GM18519 (cell line): ENCODE measurements at regions not wholly inside any gene's neighbourhood (a gene's known extent, or its start where the extent isn't known, plus 50 kb on each side); places are given as distances from the start of the nearest gene placed in this dataset.
"Not testable (repeated sequence)": the region's sequence is repeated elsewhere in the genome, so short reads cannot be mapped to it uniquely, and the experiment has no call there.

Experiments used
- ATAC-seq: cut with Tn5 transposase; IDR thresholded peaks from one replicate; pipeline ENCODE4 v1.9.1; 2021; ENCODE audit warnings: mild to moderate bottlenecking, moderate library complexity; ENCODE audit not compliant: unreplicated experiment, low FRiP score

DNA sequence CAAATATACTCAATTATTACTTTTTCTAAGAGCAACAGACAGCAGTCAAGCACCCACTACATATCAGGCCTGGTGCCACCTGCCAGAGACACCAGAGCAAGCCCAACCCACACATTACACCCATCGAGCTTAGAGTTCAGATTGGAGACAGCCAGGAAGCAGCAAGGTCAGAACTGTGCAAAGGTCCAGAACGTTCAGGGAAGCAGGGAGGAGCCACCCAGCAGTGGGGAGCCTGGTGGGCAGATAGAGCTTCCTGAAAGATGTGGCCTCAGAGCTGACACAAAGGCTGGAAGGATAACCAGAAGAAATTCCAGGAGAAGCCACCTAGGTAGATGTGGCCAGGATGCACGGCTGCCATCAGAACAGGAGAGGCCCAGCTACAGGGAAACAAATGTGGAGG, 440.5 kb upstream of the ID2 start:
- ATAC-seq, result no peak

DNA sequence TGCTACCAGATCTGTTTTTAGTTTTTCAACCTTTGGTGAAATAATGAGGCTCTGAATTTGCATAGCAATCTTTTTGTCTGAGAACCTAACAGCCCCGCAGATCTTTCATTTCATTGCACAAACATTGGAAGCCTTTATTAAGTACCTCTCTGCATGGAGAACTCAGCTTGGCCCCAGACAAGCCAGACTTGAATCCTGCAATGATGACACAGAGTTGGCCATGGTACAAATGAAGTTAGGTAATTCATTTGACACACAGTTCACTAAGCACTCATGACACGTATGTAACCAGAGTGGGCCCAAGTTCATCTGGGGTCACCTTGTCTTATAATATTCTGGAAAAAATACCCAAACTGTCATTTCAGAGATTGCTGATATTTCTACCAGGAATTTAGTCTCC, 439.1 kb upstream of the ID2 start:
- ATAC-seq, result no peak

DNA sequence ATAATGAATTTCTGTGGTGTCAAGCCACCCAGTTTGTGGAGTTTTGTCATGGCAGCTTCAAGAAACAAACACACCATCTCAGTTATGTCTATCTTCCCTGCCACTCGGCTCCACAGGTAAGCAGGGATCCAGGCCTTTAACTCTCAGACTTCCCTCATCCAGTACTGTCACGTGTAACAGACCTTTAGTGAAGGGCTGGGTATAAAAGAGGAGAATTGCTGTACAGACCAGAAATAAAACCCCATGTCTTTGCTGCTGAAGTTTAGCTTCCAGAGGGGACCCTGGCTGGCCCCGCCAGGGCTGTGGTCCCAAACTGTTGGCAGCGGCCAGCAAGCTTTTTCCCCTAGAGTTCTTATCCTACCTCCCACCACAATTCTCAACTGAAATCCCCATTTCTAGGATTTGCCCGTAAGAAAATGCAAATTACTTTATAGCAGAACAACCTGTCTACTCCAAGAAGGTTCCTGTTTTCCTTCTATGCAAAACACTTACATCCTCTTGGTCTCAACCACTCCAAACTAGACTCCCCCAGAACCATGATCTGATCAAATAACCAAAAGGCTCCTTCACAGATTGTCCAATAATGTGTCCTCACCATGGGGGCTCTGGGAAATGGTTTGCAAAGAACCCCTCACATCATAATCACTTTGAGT, 438.0 kb upstream of the ID2 start:
- no peak for ATAC-seq

DNA sequence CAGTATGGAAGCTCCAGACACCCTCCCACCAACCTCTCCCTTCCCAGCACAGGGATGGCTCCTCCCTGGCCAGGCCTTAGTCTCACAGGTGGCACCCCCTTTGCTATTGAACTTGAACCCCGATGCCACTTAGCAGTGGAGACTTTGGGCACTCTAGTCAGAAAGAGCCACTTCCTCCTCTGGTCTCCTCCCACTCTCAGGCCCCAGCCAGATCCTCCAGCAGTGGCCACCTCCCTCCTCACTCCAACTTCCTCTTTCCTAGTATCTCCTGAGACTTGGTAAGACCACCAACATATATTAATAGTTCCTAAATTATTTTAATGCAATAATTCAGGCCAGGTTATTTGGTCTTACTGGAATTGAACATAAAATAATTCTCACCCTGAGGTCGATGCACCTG, 437.2 kb upstream of the ID2 start:
- ATAC-seq, result no peak

DNA sequence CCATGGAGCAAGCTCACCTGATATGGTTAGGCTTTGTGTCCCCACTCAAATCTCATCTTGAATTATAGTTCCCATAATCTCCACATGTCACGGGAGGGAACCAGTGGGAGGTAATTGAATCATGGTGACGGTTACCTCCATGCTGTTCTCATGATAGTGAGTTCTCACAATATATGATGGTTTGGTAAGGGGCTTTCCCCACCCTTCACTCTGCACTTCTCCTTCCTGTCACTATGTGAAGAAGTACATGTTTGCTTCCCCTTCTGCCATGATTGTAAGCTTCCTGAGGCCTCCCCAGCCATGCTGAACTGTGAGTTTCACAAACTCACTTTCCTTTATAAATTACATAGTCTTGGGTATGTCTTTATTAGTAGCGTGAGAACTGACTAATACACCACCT, 435.7 kb upstream of the ID2 start:
- no peak for ATAC-seq

DNA sequence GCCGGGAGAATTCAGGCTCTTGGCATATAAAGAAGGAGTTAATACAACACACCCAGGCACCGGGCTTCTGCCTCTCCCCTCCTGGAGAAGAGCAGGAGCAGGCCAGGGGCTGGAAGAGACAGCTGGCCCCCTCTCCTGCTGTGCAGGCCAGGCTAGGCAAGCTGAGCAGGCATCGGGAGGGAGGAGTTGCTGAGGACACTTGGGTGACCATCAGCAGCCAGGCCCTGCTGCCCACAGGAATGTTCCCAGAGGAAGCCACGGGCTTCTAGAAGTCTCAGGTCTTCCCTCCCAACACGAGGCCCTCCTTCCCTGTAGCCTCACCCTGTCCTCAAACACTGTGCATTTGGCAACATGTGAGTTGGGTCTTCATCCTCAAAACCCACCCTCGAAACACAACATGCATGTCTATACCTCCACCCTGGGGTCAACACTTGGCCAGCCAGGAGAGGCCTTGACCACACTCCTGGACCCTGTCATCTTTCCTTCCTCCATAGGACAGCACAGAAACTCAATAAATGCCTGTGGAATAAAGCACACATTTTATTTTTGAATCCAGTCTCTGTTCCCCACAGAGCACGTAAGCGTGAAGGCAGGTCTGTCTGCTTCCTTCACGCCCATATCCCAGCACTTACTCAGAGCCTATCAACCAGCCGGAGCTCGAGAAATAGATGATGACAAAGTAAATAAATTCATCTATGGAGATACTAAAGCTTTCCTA, 433.8 kb upstream of the ID2 start:
- ATAC-seq, result no peak

DNA sequence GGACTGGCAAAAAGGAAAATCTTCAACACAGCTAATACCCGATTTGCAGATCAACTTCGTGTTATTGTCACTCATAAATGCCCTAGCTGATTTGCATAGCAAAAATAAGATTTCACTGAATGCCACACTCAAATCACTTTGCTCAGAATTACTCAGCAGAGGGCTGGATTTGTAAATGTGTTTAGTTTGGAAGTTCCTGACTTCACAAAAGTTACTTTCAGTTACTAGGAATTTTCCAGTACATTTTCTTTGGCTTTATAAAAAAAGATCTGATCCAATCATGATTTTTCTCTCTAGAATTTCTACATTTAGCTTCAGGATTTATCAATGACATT, 433.3 kb upstream of the ID2 start:
- ATAC-seq, result no peak

DNA sequence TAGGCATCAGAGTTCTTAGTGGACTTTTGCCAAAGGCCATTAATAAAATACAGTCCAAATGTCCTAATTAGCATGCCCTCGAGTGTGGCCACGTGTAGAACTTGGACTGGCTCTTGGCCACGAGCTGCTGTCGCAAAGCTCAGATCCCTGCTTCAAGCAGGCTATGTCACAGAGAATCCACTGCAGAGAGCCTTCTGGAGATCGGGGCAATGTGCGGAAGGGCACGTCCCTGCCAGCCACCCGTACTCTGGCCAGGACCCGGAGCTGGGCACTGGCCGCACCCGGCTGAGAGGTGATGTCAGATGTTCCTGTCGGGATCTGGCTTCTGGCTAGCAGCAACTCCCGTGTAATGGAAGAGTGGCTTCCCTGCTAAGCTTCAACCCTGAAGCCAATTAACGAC, 432.7 kb upstream of the ID2 start:
- ATAC-seq, result no peak

DNA sequence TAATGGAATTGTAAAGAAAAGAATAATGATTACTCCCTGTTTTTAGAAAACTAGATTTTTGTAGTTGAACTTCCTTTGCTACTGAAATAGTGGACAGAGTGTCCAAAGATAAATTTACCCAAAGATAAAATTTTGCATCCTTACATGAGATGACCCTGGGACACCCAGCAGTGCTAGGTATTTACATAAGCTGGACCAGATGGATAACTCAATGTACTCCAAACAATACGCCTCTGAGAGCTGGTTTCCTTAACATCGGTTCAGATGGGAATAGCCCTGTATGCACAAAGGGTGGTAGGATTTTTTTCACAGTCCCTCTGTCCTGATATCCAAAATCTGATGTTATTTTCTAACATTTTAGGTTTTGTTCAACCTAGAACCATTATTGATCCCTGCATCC, 432.1 kb upstream of the ID2 start:
- ATAC-seq, result no peak

DNA sequence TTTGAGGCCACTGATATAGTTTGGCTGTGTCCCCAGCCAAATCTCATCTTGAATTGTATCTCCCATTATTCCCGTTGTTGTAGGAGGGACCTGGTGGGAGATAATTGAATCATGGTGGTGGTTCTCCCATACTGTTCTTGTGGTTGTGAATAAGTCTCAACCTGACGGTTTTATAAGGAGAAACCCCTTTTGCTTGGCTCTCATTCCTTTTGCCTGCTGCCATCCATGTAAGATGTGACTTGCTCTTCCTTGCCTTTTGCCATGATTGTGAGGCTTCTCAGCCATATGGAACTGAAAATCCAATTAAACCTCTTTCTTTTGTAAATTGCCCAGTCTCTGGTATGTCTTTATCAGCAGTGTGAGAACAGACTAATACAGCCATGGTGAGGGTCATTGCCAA, 431.6 kb upstream of the ID2 start:
- ATAC-seq, result not testable (repeated sequence)

DNA sequence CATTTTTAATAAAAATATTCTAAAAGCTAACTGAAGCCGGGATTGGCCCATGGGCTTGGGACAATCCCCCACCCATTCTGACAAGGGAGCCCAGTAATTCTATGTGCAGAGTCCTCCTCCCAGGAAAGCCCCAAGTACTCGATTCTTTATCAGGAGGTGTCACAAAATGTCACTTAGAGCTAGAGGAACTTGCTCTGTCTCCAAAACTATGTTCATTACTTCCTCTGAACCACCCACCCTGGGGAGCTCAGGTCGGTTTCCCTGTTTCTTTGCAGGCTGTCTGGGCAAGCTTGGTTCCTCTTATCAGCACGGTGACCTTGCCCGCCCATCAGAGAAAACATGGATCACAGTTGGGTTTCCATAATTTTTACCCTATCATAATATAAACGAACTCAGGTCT, 430.6 kb upstream of the ID2 start:
- no peak for ATAC-seq

DNA sequence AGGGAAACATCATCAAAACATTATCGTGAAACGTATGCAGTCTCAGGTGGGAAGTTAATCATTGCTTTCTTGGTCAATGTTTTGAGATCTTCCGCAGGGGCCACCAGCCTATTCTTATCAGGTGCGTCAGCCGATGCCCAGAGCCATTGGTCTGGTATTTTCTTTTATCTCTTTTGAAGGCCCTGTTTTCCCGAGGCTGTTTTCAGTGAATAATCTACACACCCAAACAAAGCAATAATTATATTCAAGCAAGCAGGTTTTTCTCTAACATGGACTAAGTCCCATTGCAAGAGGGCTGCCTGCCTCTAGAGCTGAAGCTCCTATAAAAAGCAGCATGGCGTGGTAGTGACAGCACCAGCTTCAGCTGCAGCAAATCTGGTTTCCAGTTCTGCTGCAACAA, 430.0 kb upstream of the ID2 start:
- ATAC-seq, result no peak

DNA sequence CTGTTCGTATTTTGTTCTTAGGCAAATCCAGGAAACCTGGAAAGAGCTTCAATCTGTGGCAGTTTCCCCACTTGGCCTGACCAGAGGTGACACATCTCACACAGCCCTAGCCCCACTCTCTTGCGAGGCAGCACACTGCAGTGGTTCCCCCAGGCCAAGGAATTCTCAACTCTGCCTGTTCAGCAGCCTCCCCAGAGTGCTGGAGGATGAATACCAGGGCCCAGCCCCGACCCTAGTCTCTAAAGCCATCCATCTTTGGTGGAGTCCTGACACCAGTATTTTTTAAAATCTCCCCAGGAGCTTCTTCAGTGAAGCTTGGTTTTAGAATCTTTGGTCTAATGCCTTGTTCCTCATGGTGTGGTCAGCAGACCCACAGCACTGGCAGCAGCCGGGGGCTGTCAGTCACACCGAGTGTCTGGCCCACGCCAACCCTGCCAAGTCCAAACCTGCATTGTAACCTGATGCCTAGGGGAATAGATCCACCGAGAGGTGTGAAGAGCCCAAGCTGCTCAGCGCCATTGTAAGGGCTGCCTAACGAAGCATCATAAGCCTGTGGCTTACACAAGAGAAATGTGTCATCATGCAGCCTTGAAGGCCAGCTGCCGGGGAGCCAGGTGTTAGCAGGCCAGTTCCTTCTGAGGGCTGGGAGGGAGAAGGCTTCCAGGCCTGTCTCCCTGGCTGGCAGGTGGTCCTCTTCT, 428.7 kb upstream of the ID2 start:
- peak; percentile 79 for ATAC-seq

DNA sequence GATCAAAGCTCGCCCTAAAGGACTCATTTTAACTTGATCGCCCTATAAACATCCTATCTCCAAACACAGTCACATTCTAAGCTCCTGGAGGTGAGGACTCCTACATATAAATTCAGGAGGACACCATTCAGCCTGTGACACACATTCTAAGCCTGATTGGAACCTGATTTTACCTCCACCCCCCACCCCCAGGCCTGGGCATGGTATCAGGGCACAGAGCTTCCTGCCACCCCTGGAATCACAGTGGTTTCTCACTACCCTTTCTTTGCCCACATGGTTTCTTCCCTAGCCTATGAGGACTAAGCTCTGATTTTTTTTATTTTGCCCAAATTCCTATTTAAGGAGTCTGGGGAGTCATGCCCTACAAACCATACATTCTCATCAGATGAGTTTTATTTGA, 428.1 kb upstream of the ID2 start:
- no peak for ATAC-seq

DNA sequence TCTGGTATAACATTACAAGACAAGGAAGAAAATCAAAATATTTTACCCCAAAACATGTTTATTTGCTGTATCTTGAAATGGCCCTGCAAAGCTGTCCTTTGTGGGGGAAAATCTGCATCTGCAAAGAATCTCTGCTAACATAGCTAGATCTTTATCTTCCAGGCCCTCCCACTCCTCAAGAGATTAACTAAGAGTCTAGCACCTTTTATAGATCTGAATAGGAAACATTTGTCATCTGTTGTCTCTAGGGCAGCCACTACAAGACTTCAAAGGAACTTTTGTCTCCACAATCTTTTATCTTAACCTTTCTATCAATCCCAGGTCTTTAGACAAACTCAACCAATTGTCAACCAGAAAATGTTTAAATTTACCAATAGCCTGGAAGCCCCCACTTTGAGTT, 427.6 kb upstream of the ID2 start:
- not testable (repeated sequence) for ATAC-seq

DNA sequence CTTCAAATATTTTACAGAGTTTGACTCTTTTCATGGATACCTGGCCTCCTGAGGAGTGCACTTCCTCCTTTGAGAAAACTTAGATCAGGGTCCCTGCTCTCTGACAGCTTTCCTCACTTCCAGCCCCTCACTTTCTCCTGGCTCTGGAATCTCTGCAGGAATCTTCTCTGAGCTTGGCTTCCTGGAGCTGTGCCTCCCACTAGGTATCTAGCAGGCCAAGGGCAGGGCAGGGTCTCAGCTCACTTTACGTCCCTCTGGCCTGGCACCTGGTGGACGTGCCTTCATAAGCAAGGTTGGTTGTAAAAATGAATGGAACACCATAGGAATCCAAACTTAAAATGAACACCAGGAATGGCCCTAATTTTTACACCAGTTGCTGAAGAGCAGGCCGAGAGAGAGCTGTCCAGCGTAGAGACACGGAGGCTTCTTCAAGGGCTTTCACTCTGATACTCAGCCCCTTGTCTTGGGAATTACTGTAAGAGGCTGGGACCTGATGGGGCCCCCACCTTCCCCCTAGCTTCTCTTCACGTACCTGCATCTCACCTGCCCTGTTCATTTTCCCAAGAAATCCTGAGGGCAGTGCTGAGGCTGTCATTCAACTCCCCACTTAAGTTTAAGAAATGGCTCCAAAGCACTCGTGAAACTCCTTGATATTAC, 426.9 kb upstream of the ID2 start:
- ATAC-seq, result no peak

DNA sequence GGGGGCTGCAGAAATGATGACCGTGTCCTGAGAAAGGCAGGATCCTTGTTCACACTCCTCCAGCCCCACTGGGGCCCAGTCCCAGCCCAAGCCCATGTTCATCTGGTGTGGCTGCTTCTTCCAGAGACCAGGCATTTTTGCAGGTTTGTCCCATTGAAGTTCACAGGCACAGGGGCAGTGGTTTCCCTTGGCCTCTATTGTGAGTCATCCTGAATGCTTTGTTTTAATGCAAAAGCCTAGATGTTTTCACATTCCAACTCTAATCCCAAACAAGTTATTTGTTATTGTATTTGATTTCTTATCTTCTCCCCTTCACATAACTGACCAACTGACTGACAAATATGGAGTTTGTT, 426.4 kb upstream of the ID2 start:
- no peak for ATAC-seq

DNA sequence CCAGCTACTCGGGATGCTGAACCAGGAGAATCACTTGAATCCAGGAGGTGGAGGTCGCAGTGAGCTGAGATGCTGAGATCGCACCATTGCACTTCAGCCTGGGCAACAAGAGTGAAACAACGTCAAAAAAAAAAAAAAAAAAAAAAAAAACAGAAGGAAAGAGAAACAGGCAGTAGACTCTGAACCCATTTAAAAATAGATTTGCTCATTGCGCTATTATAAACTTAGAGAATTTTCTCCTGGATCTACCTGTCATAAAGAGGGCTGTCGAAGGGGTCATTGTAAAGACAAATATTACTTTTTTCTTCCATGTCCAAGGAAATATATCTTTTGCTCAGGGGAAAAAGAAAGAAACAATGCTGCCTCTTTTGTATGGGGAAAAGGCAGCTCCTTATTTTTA, 425.0 kb upstream of the ID2 start:
- ATAC-seq, result no peak

DNA sequence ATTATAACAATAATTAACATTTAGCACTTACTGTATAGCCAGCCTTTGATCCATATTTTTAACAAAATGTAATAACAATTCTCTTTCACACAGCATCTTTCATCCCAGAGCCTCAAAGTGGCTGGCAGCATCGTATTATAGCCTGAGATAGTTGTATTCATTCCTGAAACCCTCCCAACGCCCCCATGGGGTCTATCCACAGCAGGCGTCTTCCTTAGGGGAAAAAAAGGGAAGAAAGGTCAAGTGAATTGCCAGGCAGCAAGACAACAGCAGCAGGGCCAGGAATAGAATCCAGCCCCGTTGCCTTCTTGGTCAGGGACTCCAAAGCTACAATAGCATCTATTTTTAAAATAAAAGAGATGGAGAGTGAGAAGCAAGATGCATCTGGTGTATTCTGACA, 424.4 kb upstream of the ID2 start:
- no peak for ATAC-seq

DNA sequence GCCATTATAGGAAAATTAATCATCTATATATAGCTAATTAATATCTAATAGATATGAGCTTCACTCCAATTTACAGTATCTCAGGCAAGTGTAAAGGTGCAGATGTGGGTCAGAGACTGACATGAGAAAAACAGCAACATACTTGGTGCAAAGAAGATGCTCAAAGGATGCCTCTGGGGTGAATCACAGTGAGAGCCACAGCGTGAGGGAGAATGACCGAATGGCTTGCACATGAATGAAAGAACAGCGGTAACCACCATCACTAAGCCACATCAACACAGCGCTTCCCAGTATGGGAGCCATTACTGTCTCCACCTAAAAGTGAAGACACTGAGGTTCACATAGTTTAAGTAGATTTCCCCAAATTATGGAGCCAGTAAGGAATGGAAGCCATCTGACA, 423.4 kb upstream of the ID2 start:
- ATAC-seq, result no peak

DNA sequence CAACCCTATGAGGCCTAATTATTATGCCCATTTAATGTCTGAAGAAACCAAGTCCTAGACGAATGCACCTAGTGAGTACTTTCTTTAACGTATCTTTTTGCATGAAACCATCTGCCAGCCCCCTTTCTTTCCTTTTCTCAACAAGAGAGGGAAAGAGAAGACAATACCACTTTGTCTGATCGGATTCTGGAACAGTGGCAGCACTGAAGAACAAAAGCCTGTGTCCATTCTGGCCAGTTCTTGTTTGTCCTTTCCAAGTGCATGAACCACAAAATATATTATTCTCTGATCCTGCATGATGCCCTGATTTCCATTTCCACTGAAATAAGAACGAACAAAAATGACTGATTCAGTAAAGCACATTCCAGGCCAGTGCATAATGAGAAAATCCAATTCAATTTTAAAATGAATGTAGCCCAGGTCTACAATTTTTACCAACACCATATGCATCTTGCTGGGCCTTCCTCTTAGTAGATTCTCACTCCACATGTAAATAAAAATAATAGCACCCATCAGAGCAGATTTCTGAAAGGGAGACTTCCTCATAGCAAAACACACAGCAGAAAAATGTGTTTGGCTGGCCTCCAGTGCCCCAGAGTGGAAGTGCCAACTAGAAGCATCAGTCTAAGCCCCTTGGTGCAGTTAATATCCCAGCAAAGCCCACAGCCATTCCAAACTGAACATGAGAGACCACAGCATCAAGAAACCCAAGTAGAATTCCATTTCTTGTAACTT, 422.6 kb upstream of the ID2 start:
- ATAC-seq, result no peak
